ENCODE measurements at regions not wholly inside any gene's neighbourhood (a gene's known extent, or its start where the extent isn't known, plus 50 kb on each side); places are given as distances from the start of the nearest gene placed in this dataset.

- no peaks in the 10 kb centered on the region for H3K4me1 ChIP-seq (ENCODE audit: insufficient read depth, low read length)
- BruUV-seq (replicated peaks), result no TSS peak
These were observed 305.3 kb downstream of the PTPRU start for GRCh38 chr1:29541631-29542030.

More at GRCh38 chr1:29541631-29542030, 305.3 kb downstream of the PTPRU start:
- FAIRE-seq, result no peak
- H3K79me2 ChIP-seq (ENCODE audit: insufficient read depth, low read length), result no peaks in the 10 kb centered on the region
- H3K9me3 ChIP-seq (ENCODE audit: low read length), result no peaks in the 10 kb centered on the region
- DNase-seq (ENCODE audit: low spot score), result no peak
- H2AFZ ChIP-seq (ENCODE audit: low read length), result no peak overlapping the region
- ATAC-seq, result no peak
- TF ChIP-seq TEF (CRISPR knock-in tag; IDR thresholded peaks at IDR 0.05) (no peak), ZNF788 (CRISPR knock-in tag; IDR thresholded peaks at IDR 0.05; ENCODE audit: borderline replicate concordance) (no peak), ZBTB1 (CRISPR knock-in tag; IDR thresholded peaks at IDR 0.05; ENCODE audit: borderline replicate concordance) (no peak), ZNF780A (CRISPR knock-in tag; IDR thresholded peaks at IDR 0.05) (no peak), PATZ1 (CRISPR knock-in tag; IDR thresholded peaks at IDR 0.05) (no peak), ZNF563 (CRISPR knock-in tag; IDR thresholded peaks at IDR 0.05) (no peak), ZMYM2 (CRISPR knock-in tag; IDR thresholded peaks at IDR 0.05) (no peak), ZFY (CRISPR knock-in tag; IDR thresholded peaks at IDR 0.05) (no peak), EZH2 (conservative IDR thresholded peaks at IDR 0.05; ENCODE audit: low read depth, low read length) (no peak), ATF5 (CRISPR knock-in tag; IDR thresholded peaks at IDR 0.05; ENCODE audit: low read depth) (no peak), ATRX (CRISPR knock-in tag; IDR thresholded peaks at IDR 0.05; ENCODE audit: borderline replicate concordance) (no peak), RARA (CRISPR knock-in tag; IDR thresholded peaks at IDR 0.05) (no peak), KDM4B (CRISPR knock-in tag; IDR thresholded peaks at IDR 0.05) (no peak), TERF1 (CRISPR knock-in tag; IDR thresholded peaks at IDR 0.05) (no peak), ZNF296 (CRISPR knock-in tag; conservative IDR thresholded peaks at IDR 0.05) (no peak), ZNF75D (CRISPR knock-in tag; IDR thresholded peaks at IDR 0.05; ENCODE audit: borderline replicate concordance) (no peak), ZNF564 (CRISPR knock-in tag; IDR thresholded peaks at IDR 0.05) (no peak), MBD4 (IDR thresholded peaks at IDR 0.05; ENCODE audit: borderline replicate concordance, low read length) (no peak), ETS1 (CRISPR knock-in tag; IDR thresholded peaks at IDR 0.05) (no peak), ZNF883 (CRISPR knock-in tag; IDR thresholded peaks at IDR 0.05; ENCODE audit: not compliant biosample characterization) (no peak)
- H3K27ac ChIP-seq (ENCODE audit: extremely low read length, insufficient read depth, low read length), result no peak overlapping the region
- WGBS (ENCODE audit: low lambda C conversion rate), result 40% methylated on average over 1 of the region's 7 CpGs
- ChIA-PET CTCF (ENCODE audit: low intra/inter-chr PET ratio, low total read pairs) (no interaction called here), POLR2A (no interaction called here)
- H3K4me2 ChIP-seq (ENCODE audit: low read depth, low read length), result no peak overlapping the region
- H3K9ac ChIP-seq (ENCODE audit: insufficient read depth, low read depth, low read length), result no peak overlapping the region
- in situ Hi-C loops (cut with HindIII; ENCODE audit: extremely low pct_ligation_motif_present, low pct_unique_long_range_greater_than_20kb) (no loop called here), intact Hi-C loops (cut with micrococcal nuclease; ENCODE audit: unreplicated experiment) (no loop called here)
- no peak overlapping the region for H3K4me3 ChIP-seq (replicated peaks in 1 of 3; ENCODE audit: insufficient read depth in 1 of 3, low read depth in 2 of 3, low read length in 3 of 3)
- H3K36me3 ChIP-seq (replicated peaks in 1 of 2; ENCODE audit: control insufficient read depth in 1 of 2, insufficient read depth in 2 of 2, low read length in 2 of 2), result no peaks in the 10 kb centered on the region
- H3K27me3 ChIP-seq (ENCODE audit: control insufficient read depth in 1 of 2, insufficient read depth in 2 of 2, low read length in 2 of 2), result no peaks in the 10 kb centered on the region; a peak in 1 of 5 replicates
- H4K20me1 ChIP-seq (ENCODE audit: insufficient read depth, low read length), result no peaks in the 10 kb centered on the region
